HG03432 (cell line): ENCODE measurements at regions not wholly inside any gene's neighbourhood (a gene's known extent, or its start where the extent isn't known, plus 50 kb on each side); places are given as distances from the start of the nearest gene placed in this dataset.

ENCODE experiments used
- ATAC-seq: cut with Tn5 transposase; IDR thresholded peaks from one replicate; pipeline ENCODE4 v1.9.1; 2021; ENCODE audit warnings: mild to moderate bottlenecking, moderate library complexity; ENCODE audit not compliant: unreplicated experiment

GRCh38 chr13:29935309-29935981, 85.0 kb upstream of the UBL3 start:
- peak; percentile 97 for ATAC-seq

GRCh38 chr13:29934531-29935308, 84.3 kb upstream of the UBL3 start:
- ATAC-seq = no peak

GRCh38 chr13:29933401-29933800, 83.0 kb upstream of the UBL3 start:
- no peak for ATAC-seq

GRCh38 chr13:29931696-29932095, 81.3 kb upstream of the UBL3 start:
- no peak for ATAC-seq

GRCh38 chr13:29929062-29929847, 78.8 kb upstream of the UBL3 start:
- ATAC-seq = no peak

- ATAC-seq = no peak
Observed at GRCh38 chr13:29926098-29926476, 75.7 kb upstream of the UBL3 start.

- no peak for ATAC-seq
Observed at GRCh38 chr13:29925457-29926097, 75.2 kb upstream of the UBL3 start.

GRCh38 chr13:29924482-29925350, 74.3 kb upstream of the UBL3 start:
- no peak for ATAC-seq

- ATAC-seq = no peak
Observed at GRCh38 chr13:29923554-29924481, 73.4 kb upstream of the UBL3 start.

GRCh38 chr13:29922896-29923295, 72.5 kb upstream of the UBL3 start:
- ATAC-seq = no peak

- ATAC-seq = no peak
Observed at GRCh38 chr13:29922281-29922821, 71.9 kb upstream of the UBL3 start.

- ATAC-seq = no peak
Observed at GRCh38 chr13:29921542-29921941, 71.1 kb upstream of the UBL3 start.

- no peak for ATAC-seq
Observed at GRCh38 chr13:29920025-29920643, 69.7 kb upstream of the UBL3 start.

- no peak for ATAC-seq
Observed at GRCh38 chr13:29918845-29919244, 68.4 kb upstream of the UBL3 start.

GRCh38 chr13:29917650-29918049, 67.2 kb upstream of the UBL3 start:
- no peak for ATAC-seq

GRCh38 chr13:29914581-29914980, 64.2 kb upstream of the UBL3 start:
- ATAC-seq = no peak

- no peak for ATAC-seq
Observed at GRCh38 chr13:29911781-29912418, 61.5 kb upstream of the UBL3 start.
